Vagina (tissue), 2 donors: ENCODE measurements at regions not wholly inside any gene's neighbourhood (a gene's known extent, or its start where the extent isn't known, plus 50 kb on each side); places are given as distances from the start of the nearest gene placed in this dataset.

ENCODE experiments used
- DNase-seq, 2 donors: peaks; one replicate each; pipeline ENCODE4 v3.0.0-alpha.2; 2017; ENCODE audit errors: extremely low spot score in 2 of 2
- H3K27ac ChIP-seq: fragments of 200-600 bp; sonication (generic); one replicate; pipeline ENCODE4 v1.5.1; 2019
- H3K27me3 ChIP-seq: fragments of 200-600 bp; sonication (generic); one replicate; pipeline ENCODE4 v1.5.1; 2019
- H3K36me3 ChIP-seq, 2 donors: fragments of 200-600 bp; sonication (generic); one replicate each; pipeline ENCODE4 v1.5.1; 2017 to 2019
- H3K4me1 ChIP-seq: fragments of 200-600 bp; sonication (generic); one replicate; pipeline ENCODE4 v1.5.1; 2019
- H3K4me3 ChIP-seq, 2 donors: fragments of 200-600 bp; sonication (generic); 1 replicate in 1 of 2; 2 replicates in 1 of 2; pipeline ENCODE4 v1.5.1; 2016 to 2019
- H3K9me3 ChIP-seq: fragments of 200-600 bp; sonication (generic); one replicate; pipeline ENCODE4 v1.5.1; 2019
- POLR2A ChIP-seq, 2 donors: fragments of 450-650 bp; IDR thresholded peaks; one replicate each; pipeline ENCODE4 v1.6.1; 2017; ENCODE audit warnings: antibody characterized with exemption in 2 of 2, mild to moderate bottlenecking in 2 of 2, moderate library complexity in 2 of 2
- POLR2AphosphoS5 ChIP-seq, 2 donors: sonication (generic); formaldehyde crosslinking; IDR thresholded peaks; one replicate each; pipeline ENCODE4 v1.9.0; 2017; ENCODE audit warnings: antibody characterized with exemption in 2 of 2, mild to moderate bottlenecking in 2 of 2, low read depth in 1 of 2; ENCODE audit not compliant: insufficient read depth in 1 of 2
- intact Hi-C: fragments of 100-400 bp; cut with DNase I; formaldehyde crosslinking; loops from one replicate; pipeline ENCODE4 v1.15.1; 2023
- TF ChIP-seq, protein P1 (sequence below), 3 experiments: fragments of 450-650 bp in 2 of 3; fragments of 200-600 bp in 1 of 3; sonication (generic) in 1 of 3; IDR thresholded peaks; one replicate each; pipeline ENCODE4 v1.5.1; 2017 to 2019; ENCODE audit warnings: antibody characterized with exemption in 3 of 3, mild to moderate bottlenecking in 2 of 3, moderate library complexity in 2 of 3

GRCh38 chr1:5743435-5744095 lies 248.7 kb downstream of the NPHP4 start:
- Histone ChIP-seq H3K27me3 (no peaks in the 10 kb centered on the region), H3K9me3 (no peaks in the 10 kb centered on the region), H3K4me3 (no peak overlapping the region), H3K27ac (no peak overlapping the region), H3K4me1 (peaks cover 14% of the 10 kb centered on the region), H3K36me3 (no peaks in the 10 kb centered on the region)
- TF ChIP-seq, protein P1, sequence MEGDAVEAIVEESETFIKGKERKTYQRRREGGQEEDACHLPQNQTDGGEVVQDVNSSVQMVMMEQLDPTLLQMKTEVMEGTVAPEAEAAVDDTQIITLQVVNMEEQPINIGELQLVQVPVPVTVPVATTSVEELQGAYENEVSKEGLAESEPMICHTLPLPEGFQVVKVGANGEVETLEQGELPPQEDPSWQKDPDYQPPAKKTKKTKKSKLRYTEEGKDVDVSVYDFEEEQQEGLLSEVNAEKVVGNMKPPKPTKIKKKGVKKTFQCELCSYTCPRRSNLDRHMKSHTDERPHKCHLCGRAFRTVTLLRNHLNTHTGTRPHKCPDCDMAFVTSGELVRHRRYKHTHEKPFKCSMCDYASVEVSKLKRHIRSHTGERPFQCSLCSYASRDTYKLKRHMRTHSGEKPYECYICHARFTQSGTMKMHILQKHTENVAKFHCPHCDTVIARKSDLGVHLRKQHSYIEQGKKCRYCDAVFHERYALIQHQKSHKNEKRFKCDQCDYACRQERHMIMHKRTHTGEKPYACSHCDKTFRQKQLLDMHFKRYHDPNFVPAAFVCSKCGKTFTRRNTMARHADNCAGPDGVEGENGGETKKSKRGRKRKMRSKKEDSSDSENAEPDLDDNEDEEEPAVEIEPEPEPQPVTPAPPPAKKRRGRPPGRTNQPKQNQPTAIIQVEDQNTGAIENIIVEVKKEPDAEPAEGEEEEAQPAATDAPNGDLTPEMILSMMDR (IDR thresholded peaks at IDR 0.05), result no peak
- no peak for TF ChIP-seq POLR2AphosphoS5 (IDR thresholded peaks at IDR 0.05; ENCODE audit: insufficient read depth in 1 of 2, low read depth in 1 of 2)
- no peak for TF ChIP-seq POLR2A (IDR thresholded peaks at IDR 0.05)
- intact Hi-C loops, result loop anchor here (10.0 kb wide), 1 partner anchor 229 kb away; no protein-coding TSS in a partner anchor
- no peak for DNase-seq

DNA sequence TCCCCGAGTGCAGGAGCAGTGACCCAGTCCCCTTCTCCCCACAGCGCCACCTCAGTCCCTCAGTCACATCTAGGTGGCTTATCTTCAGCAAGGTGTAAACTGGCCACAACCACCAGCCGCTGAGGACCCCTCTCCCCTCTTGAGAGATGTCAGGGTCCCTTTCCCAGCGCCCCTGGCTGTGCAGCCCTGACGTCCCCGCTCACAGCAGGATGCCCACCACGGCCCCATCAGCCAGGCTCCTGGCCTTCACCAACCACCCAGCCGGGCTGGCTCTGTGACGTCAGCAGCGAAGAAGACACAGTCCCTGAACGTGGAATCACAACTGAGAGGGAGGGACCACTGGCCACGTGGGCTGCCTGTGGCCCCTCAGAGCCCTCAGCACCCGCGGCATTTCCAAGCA lies 249.4 kb downstream of the NPHP4 start:
- intact Hi-C loops, result loop anchor here (10.0 kb wide), 1 partner anchor 228 kb away; no protein-coding TSS in a partner anchor
- TF ChIP-seq, protein P1 (IDR thresholded peaks at IDR 0.05), result no peak
- TF ChIP-seq POLR2A (IDR thresholded peaks at IDR 0.05), result no peak
- no peak for TF ChIP-seq POLR2AphosphoS5 (IDR thresholded peaks at IDR 0.05; ENCODE audit: insufficient read depth in 1 of 2, low read depth in 1 of 2)
- Histone ChIP-seq H3K36me3 (no peaks in the 10 kb centered on the region), H3K9me3 (no peaks in the 10 kb centered on the region), H3K4me1 (peaks cover 14% of the 10 kb centered on the region), H3K27me3 (no peaks in the 10 kb centered on the region), H3K27ac (no peak overlapping the region), H3K4me3 (no peak overlapping the region)
- DNase-seq, result no peak

DNA sequence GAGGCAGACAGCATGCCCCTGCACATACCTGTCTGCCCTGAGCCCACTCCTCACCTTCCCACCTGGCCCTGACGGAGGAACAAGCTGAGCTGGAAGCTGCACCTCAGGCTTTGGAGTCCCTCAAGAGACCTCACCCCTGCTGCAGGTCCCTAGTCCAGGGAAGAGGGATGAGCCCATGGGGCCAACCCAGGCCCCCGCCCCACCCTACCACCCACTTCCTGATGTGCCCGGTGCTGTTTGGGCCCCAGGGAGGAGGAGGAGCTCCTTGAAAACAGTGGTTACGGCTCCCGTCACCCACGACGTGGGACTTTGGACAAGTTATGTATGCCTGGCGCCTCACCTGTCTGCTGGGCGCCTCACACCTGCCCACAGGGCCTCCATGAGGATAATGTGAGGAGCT lies 250.2 kb downstream of the NPHP4 start:
- TF ChIP-seq POLR2A (IDR thresholded peaks at IDR 0.05) (no peak), POLR2AphosphoS5 (IDR thresholded peaks at IDR 0.05; ENCODE audit: insufficient read depth in 1 of 2, low read depth in 1 of 2) (no peak)
- TF ChIP-seq, protein P1 (IDR thresholded peaks at IDR 0.05), result no peak
- peaks cover 14% of the 10 kb centered on the region for H3K4me1 ChIP-seq
- H3K9me3 ChIP-seq, result no peaks in the 10 kb centered on the region
- intact Hi-C loops, result loop anchor here (10.0 kb wide), 1 partner anchor 227 kb away; no protein-coding TSS in a partner anchor
- no peaks in the 10 kb centered on the region for H3K36me3 ChIP-seq
- DNase-seq, result no peak
- H3K27me3 ChIP-seq, result no peaks in the 10 kb centered on the region
- H3K27ac ChIP-seq, result no peak overlapping the region
- H3K4me3 ChIP-seq, result no peak overlapping the region

- H3K4me3 ChIP-seq, result no peak overlapping the region
- no peaks in the 10 kb centered on the region for H3K9me3 ChIP-seq
- intact Hi-C loops, result loop anchor here (10.0 kb wide), 1 partner anchor 226 kb away; no protein-coding TSS in a partner anchor
- no peak for DNase-seq
- H3K27me3 ChIP-seq, result no peaks in the 10 kb centered on the region
- peaks cover 14% of the 10 kb centered on the region for H3K4me1 ChIP-seq
- no peaks in the 10 kb centered on the region for H3K36me3 ChIP-seq
- TF ChIP-seq, protein P1 (IDR thresholded peaks at IDR 0.05), result no peak
- TF ChIP-seq POLR2AphosphoS5 (IDR thresholded peaks at IDR 0.05; ENCODE audit: insufficient read depth in 1 of 2, low read depth in 1 of 2), result no peak
- no peak for TF ChIP-seq POLR2A (IDR thresholded peaks at IDR 0.05)
- H3K27ac ChIP-seq, result no peak overlapping the region
Measured at GRCh38 chr1:5740865-5741860, 251.1 kb downstream of the NPHP4 start.
